Calu3 (cell line): ENCODE measurements at regions not wholly inside any gene's neighbourhood (a gene's known extent, or its start where the extent isn't known, plus 50 kb on each side); places are given as distances from the start of the nearest gene placed in this dataset.

Experiments
- BruUV-seq: library from RNA; stranded (reverse); fragments of 400-500 nt; replicated peaks from 2 replicates; lab custom pipeline; 2021; lab: Mats Ljungman, UMichigan
- CTCF ChIA-PET: fragments of 300-600 bp; sonication (Branson Sonifier 250); formaldehyde crosslinking; loops from one replicate; lab custom pipeline; 2022; ENCODE audit warnings: antibody characterized with exemption; lab: Charles Lee
- DNase-seq: peaks from one replicate; pipeline ENCODE4 v3.0.0; 2022
- H3K27ac Mint-ChIP-seq: one replicate; pipeline ENCODE4 v1.8.0; 2022; ENCODE audit warnings: mixed read lengths; ENCODE audit not compliant: unreplicated experiment
- H3K27me3 Mint-ChIP-seq: one replicate; pipeline ENCODE4 v1.8.0; 2022; ENCODE audit warnings: mixed read lengths; ENCODE audit not compliant: unreplicated experiment
- H3K36me3 Mint-ChIP-seq: one replicate; pipeline ENCODE4 v1.8.0; 2022; ENCODE audit warnings: mild to moderate bottlenecking, moderate library complexity, mixed read lengths; ENCODE audit not compliant: insufficient read depth, unreplicated experiment
- H3K4me1 Mint-ChIP-seq: one replicate; pipeline ENCODE4 v1.8.0; 2022; ENCODE audit warnings: mild to moderate bottlenecking, low read depth, mixed read lengths; ENCODE audit not compliant: unreplicated experiment
- H3K4me3 Mint-ChIP-seq: one replicate; pipeline ENCODE4 v1.8.0; 2022; ENCODE audit warnings: mild to moderate bottlenecking, low read depth, moderate library complexity, mixed read lengths; ENCODE audit not compliant: unreplicated experiment
- H3K9me3 Mint-ChIP-seq: one replicate; pipeline ENCODE4 v1.8.0; 2022; ENCODE audit warnings: low read depth, mixed read lengths; ENCODE audit not compliant: unreplicated experiment
- intact Hi-C: fragments of 100-400 bp; cut with micrococcal nuclease; formaldehyde crosslinking; loops from one replicate; pipeline ENCODE4 v1.10.0; 2022; ENCODE audit not compliant: unreplicated experiment
- TF ChIP-seq, protein P1 (sequence below): fragments of 200-600 bp; IDR thresholded peaks from one replicate; pipeline ENCODE4 v1.8.0; 2022; ENCODE audit warnings: antibody characterized with exemption; ENCODE audit not compliant: unreplicated experiment

- BruUV-seq = no TSS peak
- Mint-ChIP-seq H3K27me3 (no peaks in the 10 kb centered on the region), H3K9me3 (no peaks in the 10 kb centered on the region), H3K27ac (peak overlapping the region; percentile 68), H3K36me3 (no peaks in the 10 kb centered on the region), H3K4me3 (no peak overlapping the region), H3K4me1 (peaks cover 9% of the 10 kb centered on the region)
- intact Hi-C loops = loop anchor here (5.0 kb wide), 1 partner anchor 96 kb away; no protein-coding TSS in a partner anchor
- DNase-seq = no peak
- CTCF ChIA-PET = no interaction called here
- TF ChIP-seq, protein P1, sequence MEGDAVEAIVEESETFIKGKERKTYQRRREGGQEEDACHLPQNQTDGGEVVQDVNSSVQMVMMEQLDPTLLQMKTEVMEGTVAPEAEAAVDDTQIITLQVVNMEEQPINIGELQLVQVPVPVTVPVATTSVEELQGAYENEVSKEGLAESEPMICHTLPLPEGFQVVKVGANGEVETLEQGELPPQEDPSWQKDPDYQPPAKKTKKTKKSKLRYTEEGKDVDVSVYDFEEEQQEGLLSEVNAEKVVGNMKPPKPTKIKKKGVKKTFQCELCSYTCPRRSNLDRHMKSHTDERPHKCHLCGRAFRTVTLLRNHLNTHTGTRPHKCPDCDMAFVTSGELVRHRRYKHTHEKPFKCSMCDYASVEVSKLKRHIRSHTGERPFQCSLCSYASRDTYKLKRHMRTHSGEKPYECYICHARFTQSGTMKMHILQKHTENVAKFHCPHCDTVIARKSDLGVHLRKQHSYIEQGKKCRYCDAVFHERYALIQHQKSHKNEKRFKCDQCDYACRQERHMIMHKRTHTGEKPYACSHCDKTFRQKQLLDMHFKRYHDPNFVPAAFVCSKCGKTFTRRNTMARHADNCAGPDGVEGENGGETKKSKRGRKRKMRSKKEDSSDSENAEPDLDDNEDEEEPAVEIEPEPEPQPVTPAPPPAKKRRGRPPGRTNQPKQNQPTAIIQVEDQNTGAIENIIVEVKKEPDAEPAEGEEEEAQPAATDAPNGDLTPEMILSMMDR = no peak
Measured at GRCh38 chr3:78368636-78369345, 1328.9 kb downstream of the ROBO2 start.

- no peak overlapping the region for H3K4me3 Mint-ChIP-seq
- H3K4me1 Mint-ChIP-seq = no peaks in the 10 kb centered on the region
- no peak for DNase-seq
- TF ChIP-seq, protein P1 = no peak
- no peak overlapping the region for H3K27ac Mint-ChIP-seq
- CTCF ChIA-PET = no interaction called here
- peaks cover 12% of the 10 kb centered on the region for H3K9me3 Mint-ChIP-seq
- H3K36me3 Mint-ChIP-seq = no peaks in the 10 kb centered on the region
- no peaks in the 10 kb centered on the region for H3K27me3 Mint-ChIP-seq
- no TSS peak for BruUV-seq
- intact Hi-C loops = no loop called here
Measured at GRCh38 chr3:78390221-78390620, 1350.3 kb downstream of the ROBO2 start.

- Mint-ChIP-seq H3K4me1 (peaks cover 9% of the 10 kb centered on the region), H3K36me3 (no peaks in the 10 kb centered on the region), H3K9me3 (no peaks in the 10 kb centered on the region), H3K27me3 (no peaks in the 10 kb centered on the region), H3K4me3 (no peak overlapping the region), H3K27ac (no peak overlapping the region)
- CTCF ChIA-PET = no interaction called here
- TF ChIP-seq, protein P1 = no peak
- intact Hi-C loops = no loop called here
- DNase-seq = no peak
- no TSS peak for BruUV-seq
Measured at GRCh38 chr3:78398401-78398800, 1358.5 kb downstream of the ROBO2 start.

DNA sequence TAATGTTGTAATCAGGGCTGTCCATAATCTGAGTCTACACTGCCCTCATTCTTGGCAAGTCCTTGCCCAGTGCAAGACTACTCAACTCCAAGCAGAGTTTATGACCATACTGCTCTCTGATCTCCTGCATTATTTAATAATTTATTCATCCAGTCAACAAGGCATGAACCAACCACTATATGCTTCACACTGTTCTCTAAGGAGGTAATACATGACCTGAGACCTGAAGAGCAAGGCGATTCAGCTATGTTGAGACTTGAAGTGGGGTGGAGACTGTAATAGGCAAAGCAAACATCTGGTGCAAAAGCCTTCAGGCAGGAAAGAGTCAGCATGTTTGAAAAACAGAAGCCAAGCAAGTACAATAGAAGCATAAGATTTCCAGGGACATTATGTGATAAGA lies 1362.8 kb downstream of the ROBO2 start:
- CTCF ChIA-PET = no interaction called here
- intact Hi-C loops = no loop called here
- H3K36me3 Mint-ChIP-seq = no peaks in the 10 kb centered on the region
- TF ChIP-seq, protein P1 = no peak
- H3K27ac Mint-ChIP-seq = no peak overlapping the region
- no TSS peak for BruUV-seq
- no peak for DNase-seq
- H3K9me3 Mint-ChIP-seq = no peaks in the 10 kb centered on the region
- H3K27me3 Mint-ChIP-seq = no peaks in the 10 kb centered on the region
- H3K4me3 Mint-ChIP-seq = no peak overlapping the region
- H3K4me1 Mint-ChIP-seq = peaks cover 2% of the 10 kb centered on the region
